GM18507 (cell line): ENCODE measurements at regions not wholly inside any gene's neighbourhood (a gene's known extent, or its start where the extent isn't known, plus 50 kb on each side); places are given as distances from the start of the nearest gene placed in this dataset.

Experiments used
- DNase-seq: peaks from one replicate; pipeline ENCODE4 v3.0.0; 2011; ENCODE audit warnings: low read depth; ENCODE audit not compliant: insufficient read length; ENCODE audit errors: extremely low spot score
- FAIRE-seq: peaks from 2 replicates; lab custom pipeline; 2011; peaks lifted over from hg19 to GRCh38; lab: Jason Lieb, UNC

DNA sequence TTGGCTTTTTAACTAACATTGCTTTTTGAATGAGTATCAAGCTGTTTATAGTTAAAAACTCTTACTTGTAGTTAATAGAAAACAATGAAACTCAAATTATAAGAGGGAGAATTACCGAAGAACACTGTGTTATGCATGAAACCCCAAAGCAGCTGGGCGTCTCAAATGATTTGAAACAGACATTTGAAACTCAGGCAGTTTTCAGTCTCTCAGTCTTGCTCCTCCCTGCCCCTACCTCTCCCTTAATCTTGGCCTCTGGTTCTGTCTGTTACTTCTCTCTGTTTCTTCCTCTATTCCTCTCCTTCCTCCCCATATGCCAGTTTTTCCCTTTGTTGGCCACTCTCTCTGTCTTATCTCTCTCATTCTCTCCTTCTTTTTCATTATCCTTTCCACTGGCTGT is 118.3 kb upstream of the SYNPR start:
- FAIRE-seq (no peak), DNase-seq (no peak)

DNA sequence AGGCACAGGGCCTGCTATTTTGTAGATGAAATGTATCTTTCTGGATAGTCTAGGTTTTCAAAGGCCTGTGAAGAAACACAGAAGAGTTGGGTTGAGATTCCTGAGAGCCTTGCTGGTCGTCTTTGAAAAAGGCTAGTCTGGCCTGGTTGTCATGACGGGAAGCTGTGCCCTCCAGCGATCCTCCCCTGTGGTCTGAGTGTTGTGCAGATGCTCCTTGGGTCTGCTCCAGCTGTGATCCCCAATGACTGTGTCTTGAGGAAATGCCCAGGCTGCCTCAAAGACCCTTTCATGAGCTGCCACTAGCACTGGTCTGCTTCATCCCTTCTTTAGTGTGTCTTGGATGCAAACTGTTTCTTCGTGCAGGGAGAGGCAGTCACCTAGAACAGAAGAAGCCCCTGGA is 111.0 kb upstream of the SYNPR start:
- FAIRE-seq (no peak), DNase-seq (no peak)

DNA sequence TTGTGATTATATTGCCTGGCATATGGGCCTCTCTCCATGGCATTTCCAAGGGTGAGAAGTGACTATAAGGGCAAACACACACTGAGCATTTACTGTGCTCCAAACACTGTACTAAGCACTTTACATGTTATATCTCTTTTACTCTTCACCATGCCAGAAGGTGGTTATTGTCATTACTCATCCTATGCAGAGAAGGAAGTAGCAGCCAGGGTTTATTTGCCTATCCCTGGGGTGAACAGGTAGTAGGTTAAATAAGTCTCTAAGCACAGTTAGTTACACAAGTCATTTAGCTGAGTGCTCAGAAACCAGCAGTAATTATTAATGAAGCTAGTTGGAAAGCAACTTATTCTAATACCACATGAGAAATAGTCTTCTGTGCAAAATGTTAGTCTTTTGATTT is 109.9 kb upstream of the SYNPR start:
- FAIRE-seq, result no peak
- DNase-seq, result no peak

DNA sequence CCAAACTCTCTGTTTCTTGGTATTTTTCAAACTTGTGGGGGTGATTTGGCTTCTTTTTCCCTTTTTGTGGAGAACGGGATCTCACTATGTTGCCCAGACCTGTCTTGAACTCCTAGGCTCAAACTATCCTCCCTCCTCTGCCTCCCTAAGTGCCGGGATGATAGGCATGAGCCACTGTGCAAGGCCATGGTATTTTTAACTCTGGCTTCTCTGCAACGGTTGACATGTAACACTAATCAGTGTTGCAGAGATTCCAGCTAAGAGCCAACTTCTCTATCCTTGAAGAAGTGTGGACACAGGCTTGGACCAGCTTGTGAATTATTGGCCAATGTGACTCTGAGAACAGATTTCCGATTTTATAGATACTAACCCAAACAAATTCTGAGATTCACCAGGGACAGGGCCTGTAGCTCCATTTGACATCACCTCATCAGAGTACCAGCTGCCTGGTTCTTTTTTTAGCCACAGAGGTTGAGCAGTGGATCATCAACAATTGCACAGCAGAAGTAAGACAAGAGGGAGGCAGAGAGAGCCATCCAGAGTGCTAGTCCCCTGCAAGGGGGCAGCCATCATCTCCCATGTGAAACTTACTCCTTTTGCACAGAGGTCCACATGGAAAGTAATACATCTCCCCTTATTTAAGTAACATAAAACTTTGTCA is 98.1 kb upstream of the SYNPR start:
- no peak for DNase-seq

DNA sequence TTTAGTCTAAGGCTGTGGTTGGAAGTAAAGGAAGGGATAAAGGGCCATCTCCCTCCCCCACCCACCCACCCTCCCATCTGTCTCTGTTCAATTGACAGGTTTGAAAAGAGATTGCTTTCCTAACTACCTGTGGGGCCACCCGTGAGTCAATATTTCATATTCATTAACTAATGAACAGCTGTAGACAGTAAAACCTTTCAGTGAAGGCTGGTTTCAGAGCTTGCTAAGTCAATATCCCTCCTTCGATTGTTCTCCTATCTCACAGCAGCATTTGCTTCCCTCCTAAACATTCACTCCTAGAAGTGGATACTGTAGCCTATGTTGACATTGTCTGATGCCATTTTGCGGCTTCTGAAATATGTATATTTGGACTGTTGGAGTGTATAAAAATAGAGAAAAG is 85.9 kb upstream of the SYNPR start:
- DNase-seq (no peak), FAIRE-seq (no peak)

More for the DNA sequence above, 98.1 kb upstream of the SYNPR start:
- FAIRE-seq, result no peak

DNA sequence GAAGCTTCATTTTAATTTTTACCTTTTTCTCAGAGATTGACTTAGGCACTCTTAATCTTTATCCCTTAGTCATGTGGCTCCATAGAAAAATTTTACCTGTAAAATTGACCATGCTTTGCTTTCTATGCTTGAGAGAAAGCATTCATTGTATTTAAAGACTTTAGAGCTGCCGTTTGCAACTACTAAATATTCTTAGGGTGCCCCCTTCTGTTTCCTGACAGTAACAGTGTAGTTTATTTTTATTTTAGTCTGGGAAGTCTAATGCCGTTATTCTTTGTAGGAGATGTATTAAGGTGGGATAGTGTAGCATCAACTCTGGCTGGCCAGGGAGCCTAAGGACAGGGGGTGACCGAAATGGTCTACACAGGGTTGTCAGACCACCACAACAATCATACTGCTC is 84.5 kb upstream of the SYNPR start:
- FAIRE-seq, result no peak
- DNase-seq, result no peak

DNA sequence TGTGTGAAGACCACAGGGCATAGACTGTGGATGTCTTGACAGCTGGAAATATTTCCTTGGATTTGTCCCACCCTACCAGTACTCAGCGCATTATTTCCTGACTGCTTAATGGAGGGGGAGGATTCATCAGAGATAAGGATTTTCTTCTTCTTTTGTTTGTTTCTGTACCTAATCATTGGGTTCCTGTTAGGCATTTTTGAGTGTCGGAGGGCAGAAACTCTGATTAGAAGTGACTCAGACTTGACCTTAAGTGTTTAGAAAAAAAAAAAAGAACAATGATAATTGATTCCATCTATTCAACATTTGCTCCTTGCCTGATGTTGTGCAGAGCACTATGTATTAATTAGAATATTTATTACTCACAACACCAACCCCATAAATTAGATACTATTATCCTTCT is 78.5 kb upstream of the SYNPR start:
- FAIRE-seq (no peak), DNase-seq (no peak)

DNA sequence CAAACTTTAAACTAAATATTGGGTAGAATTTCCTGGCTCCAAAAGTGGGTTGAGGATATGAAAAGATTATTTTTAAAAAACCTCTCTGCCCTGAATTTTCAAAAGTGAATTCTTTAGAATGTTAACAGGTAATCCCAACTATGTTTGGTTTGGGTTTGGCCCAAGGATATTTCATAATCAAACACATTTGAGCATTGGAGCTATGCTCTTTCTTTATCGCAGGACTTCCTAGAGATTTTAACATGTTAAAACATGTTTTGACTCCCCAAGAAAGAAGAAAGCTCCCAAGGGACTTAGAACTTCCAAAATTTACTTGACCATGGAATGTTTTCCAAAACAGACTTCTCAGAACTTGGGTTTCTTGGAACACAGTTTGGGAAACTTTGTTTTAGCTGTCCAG is 75.6 kb upstream of the SYNPR start:
- DNase-seq (no peak), FAIRE-seq (no peak)

DNA sequence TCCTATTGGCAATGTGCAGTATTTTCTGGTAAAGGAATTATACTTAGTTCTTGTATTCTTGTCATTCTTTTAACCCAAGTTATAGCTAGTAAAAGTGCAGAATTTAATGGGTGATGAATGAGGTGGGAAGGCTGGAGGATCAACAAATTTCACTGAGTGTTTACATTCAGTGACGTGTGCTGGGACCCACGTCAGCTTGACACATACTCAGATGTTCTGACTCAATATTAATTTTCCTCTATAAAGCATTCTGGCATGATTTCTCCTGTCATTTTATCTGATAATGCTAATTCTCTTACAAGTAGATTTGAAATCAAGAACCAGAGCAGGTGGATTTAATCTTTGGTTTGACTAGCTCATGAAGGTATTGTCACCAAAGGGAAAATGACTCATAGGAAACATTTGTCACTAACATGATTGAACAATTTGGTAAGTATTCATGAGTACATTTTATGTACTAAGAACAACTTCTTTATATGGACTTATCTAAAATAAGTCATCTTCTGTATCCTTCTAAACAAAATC is 71.0 kb upstream of the SYNPR start:
- DNase-seq (no peak), FAIRE-seq (no peak)

DNA sequence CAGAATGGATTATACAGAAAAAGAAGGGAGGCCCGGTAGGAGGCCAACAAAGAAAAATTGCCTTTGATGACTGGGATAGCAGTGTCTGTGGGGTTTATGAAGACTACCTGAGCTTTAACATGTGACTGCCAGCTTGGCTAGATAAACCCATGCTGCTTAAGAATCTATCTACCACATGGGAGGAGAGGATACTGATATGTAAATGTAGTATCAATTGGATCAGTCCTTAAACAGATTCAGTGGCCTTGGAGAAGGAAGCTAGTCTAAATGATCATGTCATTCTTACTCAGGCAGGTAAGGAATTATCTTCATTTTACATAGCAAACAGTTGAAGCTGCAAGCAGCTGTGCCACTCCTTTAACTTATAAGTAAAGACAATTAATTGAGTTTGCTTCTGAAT is 50.0 kb upstream of the SYNPR start:
- no peak for DNase-seq
- no peak for FAIRE-seq
